ENCODE measurements at regions not wholly inside any gene's neighbourhood (a gene's known extent, or its start where the extent isn't known, plus 50 kb on each side); places are given as distances from the start of the nearest gene placed in this dataset.
"Not testable (repeated sequence)": the region's sequence is repeated elsewhere in the genome, so short reads cannot be mapped to it uniquely, and the experiment has no call there.

- Histone ChIP-seq H3K27ac (no peak overlapping the region), H3K4me1 (no peaks in the 10 kb centered on the region), H3K27me3 (no peaks in the 10 kb centered on the region), H3K9me3 (no peaks in the 10 kb centered on the region), H3K36me3 (no peaks in the 10 kb centered on the region), H3K4me3 (no peak overlapping the region)
- peak in 1 of 4 donors; percentile 23 for ATAC-seq
- intact Hi-C loops (cut with DNase I) = no loop called here
- TF ChIP-seq, protein P1, sequence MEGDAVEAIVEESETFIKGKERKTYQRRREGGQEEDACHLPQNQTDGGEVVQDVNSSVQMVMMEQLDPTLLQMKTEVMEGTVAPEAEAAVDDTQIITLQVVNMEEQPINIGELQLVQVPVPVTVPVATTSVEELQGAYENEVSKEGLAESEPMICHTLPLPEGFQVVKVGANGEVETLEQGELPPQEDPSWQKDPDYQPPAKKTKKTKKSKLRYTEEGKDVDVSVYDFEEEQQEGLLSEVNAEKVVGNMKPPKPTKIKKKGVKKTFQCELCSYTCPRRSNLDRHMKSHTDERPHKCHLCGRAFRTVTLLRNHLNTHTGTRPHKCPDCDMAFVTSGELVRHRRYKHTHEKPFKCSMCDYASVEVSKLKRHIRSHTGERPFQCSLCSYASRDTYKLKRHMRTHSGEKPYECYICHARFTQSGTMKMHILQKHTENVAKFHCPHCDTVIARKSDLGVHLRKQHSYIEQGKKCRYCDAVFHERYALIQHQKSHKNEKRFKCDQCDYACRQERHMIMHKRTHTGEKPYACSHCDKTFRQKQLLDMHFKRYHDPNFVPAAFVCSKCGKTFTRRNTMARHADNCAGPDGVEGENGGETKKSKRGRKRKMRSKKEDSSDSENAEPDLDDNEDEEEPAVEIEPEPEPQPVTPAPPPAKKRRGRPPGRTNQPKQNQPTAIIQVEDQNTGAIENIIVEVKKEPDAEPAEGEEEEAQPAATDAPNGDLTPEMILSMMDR (IDR thresholded peaks at IDR 0.05) = no peak
- no peak for TF ChIP-seq POLR2A (IDR thresholded peaks at IDR 0.05)
- no peak for DNase-seq
Measured at GRCh38 chr6:135722190-135722589, 129.3 kb upstream of the PDE7B start.

DNA sequence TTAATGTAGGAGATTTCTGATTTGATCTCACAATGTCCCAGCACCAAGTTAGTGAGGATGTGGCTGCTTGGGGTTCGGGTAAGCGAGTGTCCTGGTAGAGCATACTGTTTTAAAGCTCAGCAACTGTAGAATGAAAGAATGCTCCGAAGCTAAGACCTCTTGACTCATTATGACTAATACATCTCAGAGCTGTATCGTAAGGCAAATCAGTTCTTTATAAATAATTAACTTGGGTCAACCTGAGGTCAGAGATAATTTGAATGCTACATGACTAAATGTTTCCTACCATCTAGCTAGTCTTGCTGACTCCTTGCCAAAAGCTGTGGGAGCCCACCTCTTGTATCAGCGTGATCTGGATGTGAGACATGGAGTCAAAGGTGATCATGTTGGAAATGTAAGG lies 128.8 kb upstream of the PDE7B start:
- Histone ChIP-seq H3K27me3 (no peaks in the 10 kb centered on the region), H3K4me3 (no peak overlapping the region), H3K36me3 (no peaks in the 10 kb centered on the region), H3K4me1 (no peaks in the 10 kb centered on the region), H3K27ac (peak overlapping the region in 1 of 3 donors; percentile 12), H3K9me3 (no peaks in the 10 kb centered on the region)
- ATAC-seq = peak in 3 of 4 donors; percentile 59 to 98 (median 66)
- intact Hi-C loops (cut with DNase I) = no loop called here
- no peak for DNase-seq
- WGBS (ENCODE audit: insufficient coverage, low coverage, low lambda C conversion rate, missing lambda C conversion rate) = 50% methylated on average over 5 of the region's 5 CpGs
- no peak for TF ChIP-seq POLR2A (IDR thresholded peaks at IDR 0.05)
- TF ChIP-seq, protein P1 (IDR thresholded peaks at IDR 0.05) = no peak

- H3K27me3 ChIP-seq = no peaks in the 10 kb centered on the region
- 61% methylated on average over 2 of the region's 2 CpGs for WGBS (ENCODE audit: insufficient coverage, low coverage, low lambda C conversion rate, missing lambda C conversion rate)
- no peak overlapping the region for H3K4me3 ChIP-seq
- TF ChIP-seq, protein P1 (IDR thresholded peaks at IDR 0.05) = no peak
- no peaks in the 10 kb centered on the region for H3K4me1 ChIP-seq
- no peak overlapping the region for H3K27ac ChIP-seq
- intact Hi-C loops (cut with DNase I) = no loop called here
- no peak for ATAC-seq
- no peaks in the 10 kb centered on the region for H3K9me3 ChIP-seq
- DNase-seq = no peak
- H3K36me3 ChIP-seq = no peaks in the 10 kb centered on the region
Measured at GRCh38 chr6:135728589-135728988, 122.9 kb upstream of the PDE7B start.

- WGBS (ENCODE audit: insufficient coverage, low coverage, low lambda C conversion rate, missing lambda C conversion rate) = 88% methylated on average over 3 of the region's 3 CpGs
- Histone ChIP-seq H3K27me3 (no peaks in the 10 kb centered on the region), H3K36me3 (no peaks in the 10 kb centered on the region), H3K4me1 (no peaks in the 10 kb centered on the region), H3K27ac (no peak overlapping the region), H3K9me3 (no peaks in the 10 kb centered on the region), H3K4me3 (no peak overlapping the region)
- TF ChIP-seq, protein P1 (IDR thresholded peaks at IDR 0.05) = no peak
- no peak for TF ChIP-seq POLR2A (IDR thresholded peaks at IDR 0.05)
- no peak for DNase-seq
- intact Hi-C loops (cut with DNase I) = no loop called here
- ATAC-seq = no peak
Measured at GRCh38 chr6:135731116-135731515, 120.4 kb upstream of the PDE7B start.

- 86% methylated on average over 6 of the region's 6 CpGs for WGBS (ENCODE audit: insufficient coverage, low coverage, low lambda C conversion rate, missing lambda C conversion rate)
Measured at GRCh38 chr6:135736351-135736750, 115.2 kb upstream of the PDE7B start.

More at GRCh38 chr6:135736351-135736750, 115.2 kb upstream of the PDE7B start:
- H3K36me3 ChIP-seq; ATAC-seq; H3K4me1 ChIP-seq; H3K9me3 ChIP-seq; intact Hi-C loops (cut with DNase I); DNase-seq; H3K27ac ChIP-seq; H3K4me3 ChIP-seq; H3K27me3 ChIP-seq: not testable (repeated sequence)

Measured in right lobe of liver (tissue), 6 donors.